SK-N-SH (cell line): ENCODE measurements at regions not wholly inside any gene's neighbourhood (a gene's known extent, or its start where the extent isn't known, plus 50 kb on each side); places are given as distances from the start of the nearest gene placed in this dataset.

Experiments
- EP300 ChIP-seq, 2 experiments: IDR thresholded peaks; 2 replicates each; pipeline versions ENCODE4 v1.4.0 to v1.6.1; 2012; ENCODE audit warnings: borderline replicate concordance in 1 of 2, low read depth in 1 of 2, low read length in 1 of 2
- FOXJ3 ChIP-seq: sonication (generic); formaldehyde crosslinking; IDR thresholded peaks from 2 replicates; pipeline ENCODE4 v1.5.1; 2020; ENCODE audit warnings: mild to moderate bottlenecking, missing genetic modification reagents
- POLR2AphosphoS5 ChIP-seq: IDR thresholded peaks from 2 replicates; pipeline ENCODE4 v1.6.1; 2012; ENCODE audit warnings: low read depth, low read length
- TF ChIP-seq, protein P1 (sequence below): IDR thresholded peaks from 2 replicates; pipeline ENCODE4 v1.4.0; 2012; ENCODE audit warnings: low read depth

DNA sequence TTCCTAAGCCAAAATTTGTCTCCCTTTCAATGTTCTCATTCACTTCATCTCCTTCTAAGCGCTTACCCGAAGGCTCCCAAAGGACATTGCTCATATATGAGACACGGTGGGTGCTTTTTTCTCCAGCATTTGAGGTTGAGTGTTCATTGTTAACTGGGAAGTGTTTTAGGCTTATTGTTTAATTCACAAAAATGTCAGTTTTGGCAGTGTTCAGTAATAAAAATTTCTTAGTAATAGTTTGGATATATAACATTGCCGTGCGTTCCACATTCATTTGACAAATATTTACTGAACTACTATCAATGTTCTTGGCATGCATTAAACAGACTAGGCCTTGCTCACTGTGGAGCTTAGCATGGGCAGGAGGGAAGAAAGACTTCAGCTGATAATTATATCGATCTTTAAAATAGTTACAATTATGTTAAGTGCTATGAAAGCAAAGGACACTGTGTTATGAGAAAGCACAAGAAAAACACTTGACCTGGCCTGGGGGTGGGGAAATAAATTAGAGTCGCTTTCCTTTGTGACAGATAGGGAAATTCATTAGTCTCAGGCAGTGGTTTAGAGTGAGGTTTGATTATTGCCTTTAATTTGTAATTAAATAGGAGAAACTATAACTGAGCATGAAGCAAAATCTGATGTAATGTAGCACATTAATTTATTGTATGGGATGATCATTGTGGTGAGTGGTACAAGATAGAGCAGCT lies 82.2 kb upstream of the DOCK10 start:
- TF ChIP-seq, protein P1, sequence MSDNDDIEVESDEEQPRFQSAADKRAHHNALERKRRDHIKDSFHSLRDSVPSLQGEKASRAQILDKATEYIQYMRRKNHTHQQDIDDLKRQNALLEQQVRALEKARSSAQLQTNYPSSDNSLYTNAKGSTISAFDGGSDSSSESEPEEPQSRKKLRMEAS = no peak
- no peak for TF ChIP-seq FOXJ3
- TF ChIP-seq POLR2AphosphoS5 = no peak
- no peak for TF ChIP-seq EP300 (IDR thresholded peaks at IDR 0.05; ENCODE audit: borderline replicate concordance in 1 of 2, low read depth in 1 of 2, low read length in 1 of 2)
